K562 (cell line): ENCODE measurements at regions not wholly inside any gene's neighbourhood (a gene's known extent, or its start where the extent isn't known, plus 50 kb on each side); places are given as distances from the start of the nearest gene placed in this dataset.
"Not testable (repeated sequence)": the region's sequence is repeated elsewhere in the genome, so short reads cannot be mapped to it uniquely, and the experiment has no call there.

Experiments
- CTCF ChIP-seq, 3 experiments: IDR thresholded peaks in 2 of 3; conservative IDR thresholded peaks in 1 of 3; 2 replicates each; pipeline ENCODE4 v1.5.1; 2011 to 2012; ENCODE audit warnings: low read length in 3 of 3, mild to moderate bottlenecking in 3 of 3, control low read depth in 2 of 3, improper control_type of control experiment in 1 of 3, inconsistent platforms in 1 of 3, low read depth in 1 of 3, mixed read lengths in 1 of 3, moderate library complexity in 1 of 3; ENCODE audit not compliant: insufficient read depth in 2 of 3
- FOSL1 ChIP-seq: fragments of 200-800 bp; sonication (Bioruptor generic); conservative IDR thresholded peaks from 2 replicates; pipeline ENCODE4 v1.6.1; 2016; ENCODE audit warnings: missing genetic modification characterization, missing compliant biosample characterization
- GABPA ChIP-seq: fragments of 200-800 bp; sonication (Bioruptor generic); conservative IDR thresholded peaks from 2 replicates; pipeline ENCODE4 v1.6.1; 2016; ENCODE audit warnings: low read depth, missing genetic modification characterization, missing compliant biosample characterization
- GMEB1 ChIP-seq: fragments of 250-450 bp; sonication (Bioruptor Pico); IDR thresholded peaks from 2 replicates; pipeline ENCODE4 v1.4.0; 2020; ENCODE audit warnings: mild to moderate bottlenecking
- MYC ChIP-seq, 2 experiments: fragments of 250-450 bp in 1 of 2; sonication (Bioruptor Pico) in 1 of 2; IDR thresholded peaks; 2 replicates each; pipeline versions ENCODE4 v1.5.1 to v1.6.1; 2012 to 2021; ENCODE audit warnings: low read depth in 2 of 2, borderline replicate concordance in 1 of 2, improper control_type of control experiment in 1 of 2, low read length in 1 of 2, mild to moderate bottlenecking in 1 of 2, moderate library complexity in 1 of 2
- NFYB ChIP-seq: IDR thresholded peaks from 2 replicates; pipeline ENCODE4 v1.6.1; 2011; ENCODE audit warnings: mild to moderate bottlenecking, moderate library complexity; ENCODE audit not compliant: insufficient read length; ENCODE audit errors: extremely low read depth
- POLR2AphosphoS5 ChIP-seq: IDR thresholded peaks from 2 replicates; pipeline ENCODE4 v1.6.1; 2011; ENCODE audit warnings: mild to moderate bottlenecking, low read depth, low read length, moderate library complexity; ENCODE audit not compliant: control insufficient read depth, insufficient read depth
- SAP30 ChIP-seq: fragments of 200-600 bp; sonication (generic); IDR thresholded peaks from 2 replicates; pipeline ENCODE4 v1.6.1; 2012; ENCODE audit warnings: borderline replicate concordance, low read depth, mild to moderate bottlenecking, moderate library complexity, low read length, control low read depth, inconsistent platforms; ENCODE audit not compliant: insufficient read depth, poor library complexity, severe bottlenecking
- TCF7L2 ChIP-seq: fragments of 150-350 bp; IDR thresholded peaks from 2 replicates; pipeline ENCODE4 v1.6.1; 2016; ENCODE audit warnings: low read depth, mild to moderate bottlenecking, low read length, moderate library complexity
- ZNF408 ChIP-seq: fragments of 250-450 bp; sonication (Bioruptor Pico); IDR thresholded peaks from 2 replicates; pipeline ENCODE4 v1.4.0; 2020; ENCODE audit warnings: low read depth, mild to moderate bottlenecking, moderate library complexity
- TF ChIP-seq, protein P1 (sequence below): sonication (generic); formaldehyde crosslinking; IDR thresholded peaks from 2 replicates; pipeline ENCODE4 v1.8.1; 2023; ENCODE audit warnings: mild to moderate bottlenecking, missing genetic modification reagents, moderate library complexity
- TF ChIP-seq, protein P2 (sequence below): fragments of 250-450 bp; sonication (Bioruptor Pico); IDR thresholded peaks from 2 replicates; pipeline ENCODE4 v1.8.0; 2022; ENCODE audit warnings: moderate library complexity, mild to moderate bottlenecking, inconsistent platforms

DNA sequence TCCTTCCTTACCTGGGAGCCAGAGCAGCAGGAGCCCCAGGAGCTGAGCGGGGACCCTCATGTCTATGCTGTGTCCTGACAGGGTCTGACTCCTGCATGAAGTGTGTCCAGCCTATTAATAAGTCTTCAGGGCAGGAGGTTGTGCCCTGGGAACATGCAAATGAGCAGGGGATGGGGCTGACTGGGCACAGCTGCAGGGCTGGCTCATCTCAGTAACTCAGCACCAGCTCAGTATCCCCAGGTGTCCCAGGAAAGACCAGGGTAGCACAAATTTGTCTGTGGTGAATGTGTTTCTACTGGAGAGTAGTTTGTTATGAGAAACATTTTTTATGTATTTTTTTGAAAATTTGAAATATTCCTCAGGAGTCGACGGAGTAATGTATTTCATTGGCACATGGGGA lies 301.3 kb downstream of the RPIA start:
- not testable (repeated sequence) for TF ChIP-seq GMEB1 (CRISPR knock-in tag); MYC (IDR thresholded peaks at IDR 0.05; ENCODE audit: low read depth, low read length); MYC (CRISPR knock-in tag; IDR thresholded peaks at IDR 0.05; ENCODE audit: borderline replicate concordance, low read depth); CTCF (IDR thresholded peaks at IDR 0.05 in 2 of 3, conservative IDR thresholded peaks at IDR 0.05 in 1 of 3; ENCODE audit: insufficient read depth in 2 of 3, low read depth in 1 of 3, low read length in 3 of 3); FOSL1 (tag); NFYB; POLR2AphosphoS5; GABPA; ZNF408 (CRISPR knock-in tag); SAP30; TCF7L2
- TF ChIP-seq, protein P1, sequence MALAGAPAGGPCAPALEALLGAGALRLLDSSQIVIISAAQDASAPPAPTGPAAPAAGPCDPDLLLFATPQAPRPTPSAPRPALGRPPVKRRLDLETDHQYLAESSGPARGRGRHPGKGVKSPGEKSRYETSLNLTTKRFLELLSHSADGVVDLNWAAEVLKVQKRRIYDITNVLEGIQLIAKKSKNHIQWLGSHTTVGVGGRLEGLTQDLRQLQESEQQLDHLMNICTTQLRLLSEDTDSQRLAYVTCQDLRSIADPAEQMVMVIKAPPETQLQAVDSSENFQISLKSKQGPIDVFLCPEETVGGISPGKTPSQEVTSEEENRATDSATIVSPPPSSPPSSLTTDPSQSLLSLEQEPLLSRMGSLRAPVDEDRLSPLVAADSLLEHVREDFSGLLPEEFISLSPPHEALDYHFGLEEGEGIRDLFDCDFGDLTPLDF (CRISPR knock-in tag): not testable (repeated sequence)
- TF ChIP-seq, protein P2, sequence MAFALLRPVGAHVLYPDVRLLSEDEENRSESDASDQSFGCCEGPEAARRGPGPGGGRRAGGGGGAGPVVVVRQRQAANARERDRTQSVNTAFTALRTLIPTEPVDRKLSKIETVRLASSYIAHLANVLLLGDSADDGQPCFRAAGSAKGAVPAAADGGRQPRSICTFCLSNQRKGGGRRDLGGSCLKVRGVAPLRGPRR (CRISPR knock-in tag): not testable (repeated sequence)
